HTR-8/SVneo (cell line): ENCODE measurements at regions not wholly inside any gene's neighbourhood (a gene's known extent, or its start where the extent isn't known, plus 50 kb on each side); places are given as distances from the start of the nearest gene placed in this dataset.
A peak's percentile ranks its signal among the peaks of the same experiment; 100 is the strongest.

ENCODE experiments used
- DNase-seq: peaks from one replicate; pipeline ENCODE4 v3.0.0; 2011; ENCODE audit warnings: low spot score, mixed read lengths; ENCODE audit not compliant: insufficient read length
- FAIRE-seq: peaks from 2 replicates; lab custom pipeline; 2011; peaks lifted over from hg19 to GRCh38; lab: Jason Lieb, UNC

GRCh38 chr10:111199587-111199986 is 122.8 kb downstream of the ADRA2A start:
- DNase-seq (no peak), FAIRE-seq (no peak)

GRCh38 chr10:111200505-111201186 is 123.8 kb downstream of the ADRA2A start:
- DNase-seq (no peak), FAIRE-seq (no peak)

GRCh38 chr10:111203615-111204014 is 126.8 kb downstream of the ADRA2A start:
- no peak for FAIRE-seq
- DNase-seq: no peak

GRCh38 chr10:111204838-111205237 is 128.0 kb downstream of the ADRA2A start:
- FAIRE-seq (no peak), DNase-seq (no peak)

GRCh38 chr10:111206521-111206920 is 129.7 kb downstream of the ADRA2A start:
- DNase-seq (no peak), FAIRE-seq (no peak)

GRCh38 chr10:111207500-111207899 is 130.7 kb downstream of the ADRA2A start:
- no peak for FAIRE-seq
- no peak for DNase-seq

GRCh38 chr10:111208951-111209350 is 132.1 kb downstream of the ADRA2A start:
- DNase-seq: no peak
- no peak for FAIRE-seq

- FAIRE-seq: no peak
- no peak for DNase-seq
These were observed 132.9 kb downstream of the ADRA2A start for GRCh38 chr10:111209692-111210091.

- no peak for DNase-seq
- FAIRE-seq: no peak
These were observed 134.4 kb downstream of the ADRA2A start for GRCh38 chr10:111211241-111211640.

GRCh38 chr10:111211706-111212105 is 134.9 kb downstream of the ADRA2A start:
- DNase-seq: peak; percentile 4

GRCh38 chr10:111221682-111222480 is 145.1 kb downstream of the ADRA2A start:
- no peak for DNase-seq
- FAIRE-seq: no peak

More at GRCh38 chr10:111211706-111212105, 134.9 kb downstream of the ADRA2A start:
- FAIRE-seq: no peak

- FAIRE-seq: no peak
- no peak for DNase-seq
These were observed 146.1 kb downstream of the ADRA2A start for GRCh38 chr10:111222961-111223360.

GRCh38 chr10:111231779-111232178 is 154.9 kb downstream of the ADRA2A start:
- no peak for FAIRE-seq
- no peak for DNase-seq

- FAIRE-seq: no peak
- DNase-seq: no peak
These were observed 156.6 kb downstream of the ADRA2A start for GRCh38 chr10:111233439-111233838.

- no peak for FAIRE-seq
- no peak for DNase-seq
These were observed 157.5 kb downstream of the ADRA2A start for GRCh38 chr10:111234234-111234913.

- FAIRE-seq: no peak
- DNase-seq: no peak
These were observed 158.1 kb downstream of the ADRA2A start for GRCh38 chr10:111234914-111235302.

- DNase-seq: no peak
- no peak for FAIRE-seq
These were observed 163.5 kb downstream of the ADRA2A start for GRCh38 chr10:111240348-111240747.

GRCh38 chr10:111243126-111243525 is 166.3 kb downstream of the ADRA2A start:
- FAIRE-seq: no peak

GRCh38 chr10:111246136-111246535 is 169.3 kb downstream of the ADRA2A start:
- DNase-seq: no peak

More at GRCh38 chr10:111243126-111243525, 166.3 kb downstream of the ADRA2A start:
- no peak for DNase-seq

GRCh38 chr10:111246814-111247452 is 170.1 kb downstream of the ADRA2A start:
- FAIRE-seq (no peak), DNase-seq (no peak)

More at GRCh38 chr10:111246136-111246535, 169.3 kb downstream of the ADRA2A start:
- FAIRE-seq: no peak
